T-cell (primary cell): ENCODE measurements at regions not wholly inside any gene's neighbourhood (a gene's known extent, or its start where the extent isn't known, plus 50 kb on each side); places are given as distances from the start of the nearest gene placed in this dataset.

Source experiments
- ATAC-seq, 4 experiments: fragments of 200-7000 bp in 3 of 4; fragments of 150-1000 bp in 1 of 4; cut with Tn5 transposase; replicated peaks in 1 of 4; 1 replicate in 3 of 4; 2 replicates in 1 of 4; pipeline ENCODE4 v1.10.0; 2021; ENCODE audit warnings: moderate library complexity in 3 of 4, mild to moderate bottlenecking in 2 of 4, moderate number of reproducible peaks in 1 of 4
- CTCF ChIA-PET, 2 donors: fragments of 300-600 bp; sonication (Branson Sonifier 250); formaldehyde crosslinking; loops; one replicate each; lab custom pipeline; 2022; ENCODE audit warnings: antibody characterized with exemption in 2 of 2; lab: Charles Lee
- POLR2A ChIA-PET, 2 donors: fragments of 300-600 bp; sonication (Branson Sonifier 250); formaldehyde crosslinking; loops; one replicate each; lab custom pipeline; 2022; ENCODE audit warnings: antibody characterized with exemption in 2 of 2; lab: Charles Lee
- DNase-seq, 35 experiments: peaks; one replicate each; pipeline versions ENCODE4 v3.0.0 to v3.0.0-alpha.2; 2013 to 2023
- H3K27ac ChIP-seq: one replicate; pipeline ENCODE4 v1.5.1; 2013; ENCODE audit warnings: low read length
- H3K27me3 ChIP-seq, 2 experiments: replicated peaks in 1 of 2; 1 replicate in 1 of 2; 2 replicates in 1 of 2; pipeline versions ENCODE4 v1.6.1 to v1.7.0; 2013; ENCODE audit warnings: low read length in 1 of 2, mixed read lengths in 1 of 2; ENCODE audit not compliant: control insufficient read depth in 2 of 2, insufficient read depth in 2 of 2; ENCODE audit errors: extremely low read depth in 1 of 2
- H3K36me3 ChIP-seq, 2 donors: 1 replicate in 1 of 2; 2 replicates in 1 of 2; pipeline versions ENCODE4 v1.6.1 to v1.7.0; 2013; ENCODE audit warnings: low read length in 1 of 2; ENCODE audit not compliant: control insufficient read depth in 2 of 2, insufficient read depth in 1 of 2; ENCODE audit errors: extremely low read depth in 1 of 2
- H3K4me1 ChIP-seq, 2 experiments: 1 replicate in 1 of 2; 2 replicates in 1 of 2; pipeline versions ENCODE4 v1.6.1 to v1.7.0; 2013; ENCODE audit warnings: low read length in 2 of 2, mixed read lengths in 1 of 2; ENCODE audit not compliant: insufficient read depth in 2 of 2, control insufficient read depth in 1 of 2; ENCODE audit errors: extremely low read depth in 1 of 2
- H3K4me3 ChIP-seq, 2 donors: 1 replicate in 1 of 2; 2 replicates in 1 of 2; pipeline versions ENCODE4 v1.5.1 to v1.7.0; 2013; ENCODE audit warnings: mild to moderate bottlenecking in 2 of 2, low read length in 1 of 2, moderate library complexity in 1 of 2; ENCODE audit not compliant: control insufficient read depth in 1 of 2; ENCODE audit errors: extremely low read depth in 1 of 2
- H3K9me3 ChIP-seq: 2 replicates; pipeline ENCODE4 v1.7.0; 2013
- H3K27ac Mint-ChIP-seq, 2 donors: one replicate each; pipeline ENCODE4 v1.8.0; 2020 to 2021; ENCODE audit warnings: mild to moderate bottlenecking in 2 of 2, mixed read lengths in 2 of 2
- H3K27me3 Mint-ChIP-seq, 2 donors: one replicate each; pipeline ENCODE4 v1.8.0; 2021 to 2022; ENCODE audit warnings: mixed read lengths in 2 of 2
- H3K36me3 Mint-ChIP-seq: one replicate; pipeline ENCODE4 v1.8.0; 2021; ENCODE audit warnings: mixed read lengths
- H3K4me1 Mint-ChIP-seq, 3 donors: one replicate each; pipeline ENCODE4 v1.8.0; 2020 to 2022; ENCODE audit warnings: mixed read lengths in 3 of 3, mild to moderate bottlenecking in 1 of 3
- H3K4me3 Mint-ChIP-seq, 3 donors: one replicate each; pipeline ENCODE4 v1.8.0; 2020 to 2022; ENCODE audit warnings: mild to moderate bottlenecking in 3 of 3, mixed read lengths in 3 of 3, moderate library complexity in 3 of 3
- H3K9me3 Mint-ChIP-seq, 3 donors: one replicate each; pipeline ENCODE4 v1.8.0; 2020 to 2022; ENCODE audit warnings: mixed read lengths in 3 of 3
- WGBS: methylation state at CpG from one replicate; pipeline ENCODE4 v1.1.5; 2013; ENCODE audit warnings: missing lambda C conversion rate; ENCODE audit not compliant: insufficient coverage; 5-methylcytosine and 5-hydroxymethylcytosine counted together

DNA sequence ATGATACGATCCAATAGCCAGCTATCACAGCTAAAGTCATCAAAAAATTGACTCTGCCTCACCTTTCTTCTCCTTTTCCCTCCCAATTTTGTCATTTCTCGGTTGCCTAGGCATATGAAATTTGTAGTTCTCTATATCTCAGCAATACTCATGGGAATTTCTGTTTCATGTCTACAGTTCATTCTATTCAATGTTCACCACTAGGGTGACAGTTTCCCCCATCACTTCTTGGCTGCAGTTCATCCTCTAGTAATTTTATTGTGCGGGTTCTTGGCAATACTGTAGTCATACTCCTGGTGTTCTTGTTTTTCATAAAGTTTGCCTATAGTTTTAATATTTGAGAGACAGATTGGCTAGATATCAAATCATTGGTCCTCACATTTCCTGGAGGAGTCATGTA, 872.2 kb upstream of the ID2 start:
- POLR2A ChIA-PET: no interaction called here

DNA sequence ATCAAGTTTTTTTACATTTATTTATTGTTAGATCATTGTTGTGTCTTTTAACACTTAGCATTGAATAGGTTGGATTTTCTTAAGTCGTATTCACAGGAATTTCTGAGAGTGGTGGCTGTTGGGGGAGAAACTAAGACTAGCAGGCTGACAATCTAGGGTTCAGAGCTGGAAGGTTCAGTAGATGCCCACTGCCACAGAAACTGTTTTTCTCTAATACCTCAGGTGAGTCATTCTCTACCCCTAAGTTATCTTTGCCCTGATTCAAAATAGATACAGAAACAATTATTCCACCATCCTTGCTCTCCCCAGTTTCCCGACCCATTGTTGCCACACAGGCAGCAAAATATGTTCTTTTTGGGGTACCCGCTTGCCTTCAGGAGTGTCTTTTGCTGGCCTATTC, 870.8 kb upstream of the ID2 start:
- no peak overlapping the region for H3K27ac ChIP-seq
- H3K27ac Mint-ChIP-seq: no peak overlapping the region
- DNase-seq: no peak
- no peaks in the 10 kb centered on the region for H3K27me3 Mint-ChIP-seq
- H3K4me3 Mint-ChIP-seq: no peak overlapping the region
- no peaks in the 10 kb centered on the region for H3K9me3 ChIP-seq
- ChIA-PET POLR2A (no interaction called here), CTCF (no interaction called here)
- H3K36me3 ChIP-seq: no peaks in the 10 kb centered on the region
- H3K27me3 ChIP-seq: no peaks in the 10 kb centered on the region
- H3K4me1 Mint-ChIP-seq: no peaks in the 10 kb centered on the region
- H3K9me3 Mint-ChIP-seq: peaks cover 0 to 4% (median 0%) of the 10 kb centered on the region in 3 donors
- no peak overlapping the region for H3K4me3 ChIP-seq
- H3K4me1 ChIP-seq: no peaks in the 10 kb centered on the region
- 83% methylated on average over 1 of the region's 3 CpGs for WGBS
- no peak for ATAC-seq
- H3K36me3 Mint-ChIP-seq: no peaks in the 10 kb centered on the region

More for the DNA sequence above, 872.2 kb upstream of the ID2 start:
- whole genome bisulfite sequencing: 83% methylated on average over 1 of the region's 3 CpGs
- H3K4me3 Mint-ChIP-seq: no peak overlapping the region
- peaks cover 0 to 2% (median 0%) of the 10 kb centered on the region in 3 donors for H3K9me3 Mint-ChIP-seq
- H3K27ac Mint-ChIP-seq: no peak overlapping the region
- Histone ChIP-seq H3K4me3 (no peak overlapping the region), H3K27ac (no peak overlapping the region), H3K27me3 (peaks cover 0 to 3% of the 10 kb centered on the region in 2 experiments), H3K4me1 (no peaks in the 10 kb centered on the region), H3K9me3 (no peaks in the 10 kb centered on the region), H3K36me3 (no peaks in the 10 kb centered on the region)
- no peaks in the 10 kb centered on the region for H3K27me3 Mint-ChIP-seq
- CTCF ChIA-PET: no interaction called here
- ATAC-seq: no peak
- no peaks in the 10 kb centered on the region for H3K4me1 Mint-ChIP-seq
- DNase-seq: no peak
- no peaks in the 10 kb centered on the region for H3K36me3 Mint-ChIP-seq

DNA sequence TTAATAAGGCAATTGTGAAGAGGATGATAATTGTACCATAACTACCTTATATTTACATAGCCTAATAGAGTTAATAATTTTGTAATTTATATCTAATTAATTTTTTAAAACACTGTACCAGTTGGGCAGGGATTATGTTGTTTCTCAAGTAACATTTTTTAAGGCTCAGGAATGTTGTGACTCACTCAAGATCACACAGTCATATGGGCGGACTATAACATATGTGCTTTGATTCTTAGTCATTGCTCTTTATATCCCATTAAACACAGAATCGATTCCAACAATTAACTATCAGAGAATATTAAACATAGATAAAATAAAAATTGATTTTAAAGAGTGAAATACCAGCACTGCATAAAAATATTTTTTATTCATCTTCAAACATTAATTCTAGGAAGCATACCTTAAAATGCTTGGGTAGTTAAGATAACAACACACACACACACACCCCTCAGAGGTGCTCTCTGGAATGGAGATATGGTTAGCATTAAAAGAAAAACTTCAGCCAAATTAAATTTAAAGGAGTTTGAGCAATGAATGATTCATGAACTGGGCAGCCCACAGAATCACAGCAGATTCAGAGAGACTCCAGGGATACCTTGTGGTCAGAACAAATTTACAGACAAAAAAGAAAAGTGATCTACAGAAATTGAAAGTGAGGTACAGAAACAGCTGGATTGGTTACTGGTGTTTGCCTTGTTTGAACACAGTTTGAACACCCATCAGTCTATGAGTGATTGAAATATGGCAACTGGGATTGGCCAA, 869.4 kb upstream of the ID2 start:
- H3K27me3 ChIP-seq: no peaks in the 10 kb centered on the region
- Mint-ChIP-seq H3K9me3 (peaks cover 0 to 4% (median 0%) of the 10 kb centered on the region in 3 donors), H3K4me1 (no peaks in the 10 kb centered on the region)

DNA sequence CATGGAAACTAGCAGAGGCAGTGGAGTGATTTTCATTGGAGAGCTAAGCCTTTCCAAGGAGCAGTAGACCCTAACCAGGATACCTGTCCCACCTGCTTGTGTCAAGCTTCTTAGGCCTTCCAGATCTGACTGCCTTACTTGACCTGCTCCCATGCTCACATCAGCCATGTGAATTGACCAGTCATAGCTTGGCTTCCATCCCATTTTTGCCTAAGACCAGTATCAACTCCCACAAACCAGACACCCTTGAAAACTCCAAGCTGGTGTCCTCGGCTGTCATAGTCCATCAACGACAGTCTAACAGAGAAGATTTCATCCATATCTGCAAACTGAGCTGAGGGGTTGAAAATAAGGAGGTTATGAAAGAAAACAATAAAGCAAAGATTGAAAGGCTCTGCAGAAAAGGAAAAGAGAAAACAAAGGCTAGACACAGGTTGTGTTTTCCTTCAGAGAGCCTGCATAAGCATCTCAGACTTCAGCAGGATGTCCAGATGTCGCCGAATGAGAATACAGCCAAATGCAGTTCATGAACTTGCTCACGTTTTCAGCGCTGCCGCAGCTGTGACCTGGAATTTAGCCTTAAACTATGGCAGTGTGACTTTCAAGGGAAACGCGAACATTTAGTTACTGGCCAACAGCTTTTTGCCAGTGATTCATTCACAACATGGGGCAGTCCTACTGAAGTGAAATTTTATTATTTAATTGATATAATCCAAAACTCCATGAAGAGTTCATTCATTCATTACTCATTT, 868.1 kb upstream of the ID2 start:
- no peak overlapping the region for H3K27ac Mint-ChIP-seq
- Histone ChIP-seq H3K27ac (no peak overlapping the region), H3K4me3 (no peak overlapping the region), H3K36me3 (no peaks in the 10 kb centered on the region), H3K9me3 (no peaks in the 10 kb centered on the region), H3K27me3 (no peaks in the 10 kb centered on the region), H3K4me1 (no peaks in the 10 kb centered on the region)
- peaks cover 0 to 4% (median 0%) of the 10 kb centered on the region in 3 donors for H3K9me3 Mint-ChIP-seq
- H3K4me1 Mint-ChIP-seq: no peaks in the 10 kb centered on the region
- H3K27me3 Mint-ChIP-seq: no peaks in the 10 kb centered on the region
- 96% methylated on average over 5 of the region's 9 CpGs for WGBS
- ChIA-PET CTCF (no interaction called here), POLR2A (no interaction called here)
- ATAC-seq (no peak), DNase-seq (no peak)
- H3K36me3 Mint-ChIP-seq: no peaks in the 10 kb centered on the region
- H3K4me3 Mint-ChIP-seq: no peak overlapping the region

More for the DNA sequence above, 869.4 kb upstream of the ID2 start:
- DNase-seq: no peak
- Histone ChIP-seq H3K36me3 (no peaks in the 10 kb centered on the region), H3K4me3 (no peak overlapping the region), H3K4me1 (no peaks in the 10 kb centered on the region), H3K27ac (no peak overlapping the region), H3K9me3 (no peaks in the 10 kb centered on the region)
- Mint-ChIP-seq H3K27me3 (no peaks in the 10 kb centered on the region), H3K27ac (no peak overlapping the region), H3K36me3 (no peaks in the 10 kb centered on the region), H3K4me3 (no peak overlapping the region)
- CTCF ChIA-PET: no interaction called here
- WGBS: no CpG with 5 or more reads among the region's 2 CpGs
- ATAC-seq: no peak
- POLR2A ChIA-PET: no interaction called here

DNA sequence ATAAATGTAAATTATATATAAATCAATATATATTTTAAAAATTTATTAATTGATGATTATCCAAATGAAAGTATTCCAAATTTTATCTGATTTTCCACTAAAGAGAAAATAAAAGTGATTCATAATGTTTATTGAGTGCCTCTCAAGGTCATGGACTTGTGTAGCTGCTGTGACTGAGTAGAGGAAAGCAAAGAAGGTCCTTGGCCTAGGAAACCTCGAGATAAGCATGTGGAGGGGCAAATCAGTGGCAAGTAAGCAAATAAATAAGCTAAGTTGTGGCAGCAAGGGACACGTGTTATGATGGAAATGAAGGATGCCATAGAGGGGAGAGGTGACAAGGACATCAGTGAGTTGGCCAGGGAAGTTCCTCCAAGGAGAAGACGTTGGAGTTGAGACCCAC, 866.1 kb upstream of the ID2 start:
- Histone ChIP-seq H3K4me3 (no peak overlapping the region), H3K4me1 (no peaks in the 10 kb centered on the region), H3K27me3 (no peaks in the 10 kb centered on the region), H3K36me3 (no peaks in the 10 kb centered on the region), H3K27ac (no peak overlapping the region), H3K9me3 (no peaks in the 10 kb centered on the region)
- peaks cover 0 to 4% (median 0%) of the 10 kb centered on the region in 3 donors for H3K9me3 Mint-ChIP-seq
- no peaks in the 10 kb centered on the region for H3K4me1 Mint-ChIP-seq
- no peak for DNase-seq
- WGBS: 83% methylated on average over 2 of the region's 3 CpGs
- no peak for ATAC-seq
- no peaks in the 10 kb centered on the region for H3K36me3 Mint-ChIP-seq
- POLR2A ChIA-PET: no interaction called here
- no peak overlapping the region for H3K27ac Mint-ChIP-seq
- CTCF ChIA-PET: interaction anchor here in 1 of 2 donors (0.6 kb wide), 1 partner anchor 334 kb away, joined by 3 read pairs; no protein-coding TSS in a partner anchor
- H3K4me3 Mint-ChIP-seq: no peak overlapping the region
- H3K27me3 Mint-ChIP-seq: no peaks in the 10 kb centered on the region

DNA sequence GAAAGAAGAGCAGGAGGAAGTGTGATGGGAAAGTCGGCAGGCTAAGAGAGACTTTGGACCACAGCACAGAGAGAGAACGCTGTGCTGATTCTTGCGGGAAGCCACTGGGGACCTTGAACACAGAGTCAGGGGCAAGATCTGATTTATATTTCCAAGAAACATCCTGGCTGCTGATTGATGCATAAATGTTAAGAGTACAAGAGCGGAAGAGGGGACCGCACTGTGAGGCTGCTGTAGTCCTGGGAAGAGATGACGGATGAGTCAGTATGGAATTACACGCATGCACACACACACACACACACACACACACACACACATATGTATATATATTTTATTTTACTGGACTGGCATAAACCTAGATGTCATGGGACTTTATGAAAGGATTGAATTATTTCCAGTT, 865.6 kb upstream of the ID2 start:
- CTCF ChIA-PET: no interaction called here

More for the DNA sequence above, 865.6 kb upstream of the ID2 start:
- no peak for ATAC-seq
- H3K27ac ChIP-seq: no peak overlapping the region
- DNase-seq: no peak
- H3K36me3 Mint-ChIP-seq: no peaks in the 10 kb centered on the region
- WGBS: 100% methylated on average over 3 of the region's 7 CpGs
- H3K4me3 ChIP-seq: no peak overlapping the region
- POLR2A ChIA-PET: no interaction called here
- H3K9me3 ChIP-seq: no peaks in the 10 kb centered on the region
- H3K4me1 Mint-ChIP-seq: no peaks in the 10 kb centered on the region
- H3K36me3 ChIP-seq: no peaks in the 10 kb centered on the region
- no peaks in the 10 kb centered on the region for H3K4me1 ChIP-seq
- H3K27me3 ChIP-seq: no peaks in the 10 kb centered on the region
- H3K27me3 Mint-ChIP-seq: no peaks in the 10 kb centered on the region
- peaks cover 0 to 4% (median 0%) of the 10 kb centered on the region in 3 donors for H3K9me3 Mint-ChIP-seq
- H3K4me3 Mint-ChIP-seq: no peak overlapping the region
- no peak overlapping the region for H3K27ac Mint-ChIP-seq
